Heart right ventricle (tissue), 16 donors: ENCODE measurements at regions not wholly inside any gene's neighbourhood (a gene's known extent, or its start where the extent isn't known, plus 50 kb on each side); places are given as distances from the start of the nearest gene placed in this dataset.
"Not testable (repeated sequence)": the region's sequence is repeated elsewhere in the genome, so short reads cannot be mapped to it uniquely, and the experiment has no call there.

ENCODE experiments used
- ATAC-seq, 8 donors: fragments of 200-7000 bp; cut with Tn5 transposase; one replicate each; pipeline ENCODE4 v1.9.1; 2020; ENCODE audit warnings: mild to moderate bottlenecking in 8 of 8, moderate library complexity in 8 of 8, moderate number of reproducible peaks in 1 of 8
- DNase-seq, 2 donors: peaks; one replicate each; pipeline ENCODE4 v3.0.0-alpha.2; 2020
- H3K27ac ChIP-seq, 10 donors: fragments of 200-600 bp; sonication (generic) in 2 of 10; one replicate each; pipeline versions ENCODE4 v1.5.0 to v1.8.0; 2020 to 2022; ENCODE audit warnings: mild to moderate bottlenecking in 3 of 10
- H3K27me3 ChIP-seq, 7 donors: fragments of 200-600 bp; one replicate each; pipeline ENCODE4 v1.8.0; 2021 to 2022; ENCODE audit warnings: mild to moderate bottlenecking in 2 of 7
- H3K36me3 ChIP-seq, 9 donors: fragments of 200-600 bp; sonication (generic) in 1 of 9; one replicate each; pipeline versions ENCODE4 v1.5.0 to v1.8.0; 2020 to 2022; ENCODE audit warnings: mild to moderate bottlenecking in 2 of 9
- H3K4me1 ChIP-seq, 9 donors: fragments of 200-600 bp; sonication (generic) in 1 of 9; one replicate each; pipeline versions ENCODE4 v1.5.0 to v1.8.0; 2020 to 2022; ENCODE audit warnings: mild to moderate bottlenecking in 4 of 9
- H3K4me3 ChIP-seq, 10 donors: fragments of 200-600 bp; sonication (generic) in 2 of 10; one replicate each; pipeline versions ENCODE4 v1.5.0 to v1.8.0; 2020 to 2022; ENCODE audit warnings: mild to moderate bottlenecking in 7 of 10, moderate library complexity in 2 of 10
- H3K9me3 ChIP-seq, 11 donors: fragments of 200-600 bp in 10 of 11; sonication (generic) in 2 of 11; one replicate each; pipeline versions ENCODE4 v1.5.0 to v1.8.0; 2013 to 2022; ENCODE audit warnings: mild to moderate bottlenecking in 2 of 11, control low read depth in 1 of 11, moderate library complexity in 1 of 11
- WGBS, 2 donors: extraction: QIAGEN DNeasy Blood & Tissue Kit; methylation state at CpG; one replicate each; pipeline ENCODE4 v1.1.7; 2013; ENCODE audit warnings: inconsistent platforms in 1 of 2; 5-methylcytosine and 5-hydroxymethylcytosine counted together
- intact Hi-C, 10 donors: fragments of 100-400 bp; cut with DNase I; formaldehyde crosslinking; loops; one replicate each; pipeline versions ENCODE4 v1.11.1 to v1.14.2; 2022
- TF ChIP-seq, protein P1 (sequence below), 9 donors: fragments of 200-600 bp; sonication (generic) in 2 of 9; IDR thresholded peaks; one replicate each; pipeline versions ENCODE4 v1.5.0 to v1.8.0; 2021 to 2022; ENCODE audit warnings: antibody characterized with exemption in 9 of 9, mild to moderate bottlenecking in 5 of 9, moderate library complexity in 1 of 9
- donor health status: Arrhythmogenic right ventricular cardiomyopathy.
- donor health status: ischemic (EF 13 %, LVEDD 7.1; RV severe dilation, severe dysfunction).
- donor health status: healthy with polysubstance abuse.
- donor health status: DM: no; HTN: yes; CAD: no.
- donor health status: DM: no; HTN: no; CAD: no.
- donor health status: ischemic (EF 25% LVEDD 6.9; RV normal size, moderate dysfunction).
- donor health status: ischemic (EF 25% LVEDD 5.7; RV mildly dilated, moderate dysfunction).
- donor health status: healthy.
- donor health status: DM: yes; HTN: yes; CAD: no.
- donor health status: Ischemic cardiomyopathy.
- donor health status: ischemic (EF 35%, LVEDD 5.7; RV mildly dilated, moderate dysfunction).
- donor health status: nonischemic (EF 11% LVEDD 7.7; RV severe dilation, severe dysfunction).
- donor health status: DM: yes; HTN: yes; CAD: no.
- donor health status: PGD.
- donor health status: ischemic (EF 29% LVEDD 5.4; RV normal size, mild dysfunction).
- donor health status: nonischemic (EF 23%, LVEDD 6.1; RV moderate dilation, normal function).

DNA sequence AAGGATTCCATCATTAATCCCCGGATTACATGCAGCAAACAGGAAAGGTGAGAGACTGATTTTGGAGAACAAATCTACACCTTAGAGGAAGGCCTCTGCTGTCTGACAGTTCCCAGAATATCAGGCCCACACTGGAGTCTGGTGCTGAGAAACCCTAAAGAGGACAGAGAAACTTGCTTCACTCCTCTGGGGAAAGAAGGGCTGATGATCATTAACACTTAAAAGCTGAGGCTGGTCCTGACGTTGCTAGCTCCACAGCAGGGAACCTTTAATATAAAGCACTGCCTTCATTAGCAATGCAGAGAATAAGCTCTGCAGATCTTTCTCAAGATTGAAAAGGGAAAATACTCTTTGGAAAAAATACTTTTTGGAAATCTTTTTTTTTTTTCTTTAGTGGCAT, 1472.4 kb upstream of the GOT2 start:
- ATAC-seq (no peak), DNase-seq (no peak)
- Histone ChIP-seq H3K4me3 (no peak overlapping the region), H3K36me3 (no peaks in the 10 kb centered on the region), H3K27ac (no peak overlapping the region), H3K9me3 (no peaks in the 10 kb centered on the region), H3K4me1 (peaks cover 0 to 6% (median 0%) of the 10 kb centered on the region in 9 donors), H3K27me3 (no peaks in the 10 kb centered on the region)
- TF ChIP-seq, protein P1, sequence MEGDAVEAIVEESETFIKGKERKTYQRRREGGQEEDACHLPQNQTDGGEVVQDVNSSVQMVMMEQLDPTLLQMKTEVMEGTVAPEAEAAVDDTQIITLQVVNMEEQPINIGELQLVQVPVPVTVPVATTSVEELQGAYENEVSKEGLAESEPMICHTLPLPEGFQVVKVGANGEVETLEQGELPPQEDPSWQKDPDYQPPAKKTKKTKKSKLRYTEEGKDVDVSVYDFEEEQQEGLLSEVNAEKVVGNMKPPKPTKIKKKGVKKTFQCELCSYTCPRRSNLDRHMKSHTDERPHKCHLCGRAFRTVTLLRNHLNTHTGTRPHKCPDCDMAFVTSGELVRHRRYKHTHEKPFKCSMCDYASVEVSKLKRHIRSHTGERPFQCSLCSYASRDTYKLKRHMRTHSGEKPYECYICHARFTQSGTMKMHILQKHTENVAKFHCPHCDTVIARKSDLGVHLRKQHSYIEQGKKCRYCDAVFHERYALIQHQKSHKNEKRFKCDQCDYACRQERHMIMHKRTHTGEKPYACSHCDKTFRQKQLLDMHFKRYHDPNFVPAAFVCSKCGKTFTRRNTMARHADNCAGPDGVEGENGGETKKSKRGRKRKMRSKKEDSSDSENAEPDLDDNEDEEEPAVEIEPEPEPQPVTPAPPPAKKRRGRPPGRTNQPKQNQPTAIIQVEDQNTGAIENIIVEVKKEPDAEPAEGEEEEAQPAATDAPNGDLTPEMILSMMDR (IDR thresholded peaks at IDR 0.05): no peak
- intact Hi-C loops: loop anchor here in 1 of 10 donors (5.0 kb wide), 1 partner anchor 1746 kb away; no protein-coding TSS in a partner anchor
- 58 to 68% methylated on average over 2 of the region's 2 CpGs for WGBS, 2 donors

GRCh38 chr16:60204181-60204580, 1470.1 kb upstream of the GOT2 start:
- Histone ChIP-seq H3K4me3 (no peak overlapping the region), H3K27ac (no peak overlapping the region), H3K9me3 (no peaks in the 10 kb centered on the region), H3K27me3 (peaks cover 0 to 3% (median 0%) of the 10 kb centered on the region in 7 donors), H3K36me3 (no peaks in the 10 kb centered on the region), H3K4me1 (peaks cover 0 to 6% (median 0%) of the 10 kb centered on the region in 9 donors)
- TF ChIP-seq, protein P1 (IDR thresholded peaks at IDR 0.05): no peak
- intact Hi-C loops: no loop called here
- 59 to 78% methylated on average over 1 of the region's 1 CpG for WGBS, 2 donors
- no peak for DNase-seq
- no peak for ATAC-seq

DNA sequence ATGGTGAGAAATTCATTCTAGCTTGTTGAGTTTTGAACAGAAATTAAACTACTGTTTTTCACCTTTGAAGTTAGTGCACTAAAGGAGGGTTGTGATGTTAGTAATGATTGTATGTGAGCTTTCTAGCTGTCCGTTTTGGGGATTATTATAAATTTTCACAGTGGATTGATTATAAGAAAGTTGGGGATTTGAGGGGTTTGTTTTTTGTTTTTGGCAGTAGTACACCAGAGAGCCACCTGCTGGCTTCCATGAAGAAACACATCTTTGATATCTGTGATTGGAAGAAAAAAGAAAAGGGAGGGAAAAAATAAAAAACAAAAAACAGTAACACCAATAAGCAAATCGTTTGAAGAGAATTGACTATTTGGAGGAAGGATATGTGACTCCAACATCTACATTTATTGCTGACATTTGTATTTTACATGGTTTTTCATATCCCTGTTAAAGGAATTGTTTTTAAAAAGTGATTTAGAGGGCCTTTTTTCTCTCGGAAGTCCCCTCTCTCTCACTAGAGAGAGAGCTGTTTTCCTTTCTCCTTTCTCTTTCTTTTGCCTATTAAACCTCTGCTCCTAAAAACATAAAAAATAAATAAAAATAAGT, 1469.5 kb upstream of the GOT2 start:
- ATAC-seq (no peak), DNase-seq (no peak)
- H3K36me3 ChIP-seq: no peaks in the 10 kb centered on the region
- peaks cover 0 to 3% (median 0%) of the 10 kb centered on the region in 7 donors for H3K27me3 ChIP-seq
- H3K4me3 ChIP-seq: no peak overlapping the region
- WGBS, 2 donors: 34 to 38% methylated on average over 3 of the region's 3 CpGs
- no peaks in the 10 kb centered on the region for H3K9me3 ChIP-seq
- H3K27ac ChIP-seq: no peak overlapping the region
- TF ChIP-seq, protein P1 (IDR thresholded peaks at IDR 0.05): peak in 7 of 9 donors; percentile 37 to 59 (median 47)
- intact Hi-C loops: no loop called here
- H3K4me1 ChIP-seq: peaks cover 0 to 6% (median 0%) of the 10 kb centered on the region in 9 donors

GRCh38 chr16:60200729-60201128, 1466.6 kb upstream of the GOT2 start:
- H3K27ac ChIP-seq, H3K4me1 ChIP-seq, DNase-seq, H3K9me3 ChIP-seq, H3K4me3 ChIP-seq, intact Hi-C loops, ATAC-seq, H3K27me3 ChIP-seq, H3K36me3 ChIP-seq: not testable (repeated sequence)
- 86% methylated on average over 6 of the region's 6 CpGs for WGBS, 2 donors

- H3K27ac ChIP-seq: no peak overlapping the region
- TF ChIP-seq, protein P1 (IDR thresholded peaks at IDR 0.05): no peak
- WGBS, 2 donors: 85 to 87% methylated on average over 6 of the region's 6 CpGs
Observed at GRCh38 chr16:60200161-60200560, 1466.0 kb upstream of the GOT2 start.

More at GRCh38 chr16:60200161-60200560, 1466.0 kb upstream of the GOT2 start:
- Histone ChIP-seq H3K36me3 (no peaks in the 10 kb centered on the region), H3K9me3 (peaks cover 0 to 1% (median 0%) of the 10 kb centered on the region in 11 donors), H3K4me3 (no peak overlapping the region), H3K27me3 (peaks cover 0 to 3% (median 0%) of the 10 kb centered on the region in 7 donors), H3K4me1 (peaks cover 0 to 6% (median 0%) of the 10 kb centered on the region in 9 donors)
- DNase-seq: no peak
- intact Hi-C loops: no loop called here
- ATAC-seq: no peak
